GM18499 (cell line): ENCODE measurements at regions not wholly inside any gene's neighbourhood (a gene's known extent, or its start where the extent isn't known, plus 50 kb on each side); places are given as distances from the start of the nearest gene placed in this dataset.
"Not testable (repeated sequence)": the region's sequence is repeated elsewhere in the genome, so short reads cannot be mapped to it uniquely, and the experiment has no call there.

ENCODE experiments used
- ATAC-seq: cut with Tn5 transposase; IDR thresholded peaks from one replicate; pipeline ENCODE4 v1.9.1; 2021; ENCODE audit warnings: moderate number of reproducible peaks; ENCODE audit not compliant: insufficient read depth, unreplicated experiment

DNA sequence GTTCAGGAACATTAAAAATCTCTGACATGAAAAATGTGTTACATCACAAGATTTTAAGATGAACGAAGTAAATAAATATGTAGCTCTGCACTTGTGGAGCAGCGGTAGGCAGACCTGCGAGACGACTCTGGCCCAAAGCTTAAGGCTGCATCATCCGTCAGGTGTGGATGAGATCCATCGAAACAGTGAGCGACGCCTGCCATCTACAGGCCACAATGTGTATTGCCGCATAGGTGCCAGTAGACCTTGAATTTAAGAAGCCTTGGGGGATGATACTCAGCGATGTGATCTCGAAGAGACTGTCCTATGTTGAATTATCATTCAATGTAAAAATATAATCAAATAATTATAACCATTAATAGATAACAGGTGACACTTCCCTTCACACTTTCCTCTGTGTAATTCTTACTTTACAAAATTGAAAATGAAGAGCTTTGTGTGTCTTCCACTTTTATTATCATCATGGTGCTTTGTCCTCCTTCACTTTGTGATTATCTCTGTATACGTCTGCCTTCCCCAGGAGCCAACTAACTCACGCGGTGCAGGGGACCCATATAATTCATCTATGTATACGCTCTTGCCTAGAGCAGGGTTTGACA is 851.0 kb downstream of the RAB28 start:
- ATAC-seq, result peak; percentile 99

DNA sequence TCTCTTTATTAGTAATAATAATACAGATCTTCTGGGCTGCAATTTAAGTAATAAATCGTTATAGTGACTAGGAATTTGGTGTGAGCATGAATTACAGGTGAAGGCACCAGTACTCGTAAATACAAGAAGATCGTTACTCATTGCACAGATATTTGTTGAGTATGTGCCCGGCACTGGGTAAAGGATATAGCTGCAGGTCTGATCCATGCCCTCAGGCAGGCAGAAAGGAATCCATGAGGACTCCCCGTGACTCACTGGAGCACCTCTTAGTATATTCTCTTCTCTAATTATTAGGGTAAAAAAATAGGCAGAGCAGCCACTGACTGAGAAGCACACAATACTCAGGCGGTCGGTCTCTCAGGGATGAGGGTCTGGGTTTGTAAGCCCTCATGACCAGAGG is 868.3 kb downstream of the RAB28 start:
- ATAC-seq, result no peak

DNA sequence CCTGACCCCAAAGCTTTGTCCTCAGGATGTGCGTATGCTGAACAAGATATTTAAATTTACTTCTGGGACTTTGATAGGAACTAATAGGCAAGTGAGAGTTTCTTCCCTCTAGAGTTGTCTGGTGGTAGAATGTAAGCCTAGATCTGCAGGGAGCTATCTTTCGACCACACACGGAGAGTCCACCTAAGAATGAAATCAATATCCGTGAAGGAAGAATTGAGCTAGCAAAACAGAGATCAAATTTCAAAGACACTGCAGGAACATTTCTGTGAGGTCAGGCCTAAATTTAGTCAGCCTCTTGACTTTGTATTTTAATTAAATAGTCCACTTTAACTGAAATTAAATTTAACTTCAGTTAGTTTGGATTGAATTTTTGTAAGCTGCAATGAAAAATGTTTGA is 871.3 kb downstream of the RAB28 start:
- ATAC-seq, result no peak

DNA sequence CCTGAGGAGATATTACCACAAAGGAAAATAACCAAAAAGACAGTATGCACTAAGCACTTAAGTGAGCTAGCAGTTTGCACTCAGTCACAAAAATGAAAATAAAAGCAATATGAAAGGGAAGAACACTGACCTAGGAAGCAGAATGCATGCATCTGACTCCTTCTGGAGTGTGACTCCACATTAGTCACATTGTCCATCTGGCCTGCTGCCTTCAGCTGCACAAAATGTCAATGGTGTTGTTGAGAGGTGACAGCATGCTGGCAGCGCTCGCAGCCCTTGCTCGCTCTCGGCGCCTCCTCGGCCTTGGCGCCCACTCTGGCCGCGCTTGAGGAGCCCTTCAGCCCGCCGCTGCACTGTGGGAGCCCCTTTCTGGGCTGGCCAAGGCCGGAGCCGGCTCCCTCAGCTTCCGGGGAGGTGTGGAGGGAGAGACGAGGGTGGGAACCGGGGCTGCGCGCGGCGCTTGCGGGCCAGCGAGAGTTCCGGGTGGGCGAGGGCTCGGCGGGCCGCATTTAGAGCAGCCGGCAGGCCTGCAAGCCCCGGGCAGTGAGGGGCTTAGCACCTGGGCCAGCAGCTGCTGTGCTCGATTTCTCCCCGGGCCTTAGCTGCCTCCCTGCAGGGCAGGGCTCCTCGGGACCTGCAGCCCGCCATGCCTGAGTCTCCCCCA is 874.8 kb downstream of the RAB28 start:
- ATAC-seq, result not testable (repeated sequence)

DNA sequence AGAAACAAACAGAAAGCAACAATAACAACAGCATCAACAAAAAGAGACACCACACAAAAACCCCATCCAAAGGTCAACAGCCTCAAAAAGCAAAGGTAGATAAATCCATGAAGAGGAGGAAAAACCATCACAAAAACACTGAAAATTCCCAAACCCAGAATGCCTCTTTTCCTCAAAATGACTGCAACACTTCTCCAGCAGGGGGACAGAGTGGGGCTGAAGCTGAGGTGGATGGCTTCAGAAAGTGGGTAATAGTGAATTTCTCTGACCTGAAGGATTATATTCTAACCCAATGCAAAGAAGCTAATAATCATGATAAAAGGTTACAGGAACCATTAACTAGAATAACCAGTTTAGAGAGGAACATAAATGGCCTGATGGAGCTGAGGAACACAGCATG is 888.2 kb downstream of the RAB28 start:
- no peak for ATAC-seq

DNA sequence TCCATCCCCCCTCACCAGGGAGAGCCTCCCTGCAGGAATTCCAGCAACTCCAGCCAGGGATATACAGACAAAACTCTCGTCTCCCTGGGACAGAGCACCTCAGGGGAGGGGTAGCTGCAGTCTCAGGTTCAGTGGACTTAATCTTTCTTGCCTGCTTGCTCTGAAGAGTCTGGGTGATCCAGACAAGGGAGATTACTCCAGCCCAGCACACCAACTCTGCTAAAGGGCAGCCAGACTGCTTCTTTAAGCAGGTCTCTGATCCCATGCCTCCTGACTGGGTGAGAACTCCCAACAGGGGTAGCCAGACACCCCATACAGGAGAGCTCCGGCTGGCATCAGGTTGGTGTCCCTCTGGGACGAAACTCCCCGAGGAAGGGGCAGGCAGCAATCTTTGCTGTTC is 888.7 kb downstream of the RAB28 start:
- no peak for ATAC-seq

DNA sequence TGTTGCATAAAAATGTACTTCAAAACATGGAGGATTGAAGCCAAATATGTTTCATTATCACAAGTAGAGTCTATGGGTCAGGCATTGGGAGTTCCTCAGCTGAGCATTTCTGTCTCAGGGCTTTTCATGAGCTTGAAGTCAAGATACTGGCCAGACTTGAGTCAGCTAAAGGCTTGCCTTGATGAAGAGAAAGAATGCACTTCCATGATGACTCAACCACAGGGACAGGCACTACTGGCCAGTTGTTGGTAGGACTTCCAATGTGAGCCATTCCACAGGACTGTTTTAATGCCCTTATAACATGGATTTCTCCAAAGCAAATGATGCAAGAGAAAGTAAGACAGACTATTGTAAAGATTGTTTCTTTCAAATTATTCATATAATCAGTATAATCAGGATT is 895.6 kb downstream of the RAB28 start:
- no peak for ATAC-seq

DNA sequence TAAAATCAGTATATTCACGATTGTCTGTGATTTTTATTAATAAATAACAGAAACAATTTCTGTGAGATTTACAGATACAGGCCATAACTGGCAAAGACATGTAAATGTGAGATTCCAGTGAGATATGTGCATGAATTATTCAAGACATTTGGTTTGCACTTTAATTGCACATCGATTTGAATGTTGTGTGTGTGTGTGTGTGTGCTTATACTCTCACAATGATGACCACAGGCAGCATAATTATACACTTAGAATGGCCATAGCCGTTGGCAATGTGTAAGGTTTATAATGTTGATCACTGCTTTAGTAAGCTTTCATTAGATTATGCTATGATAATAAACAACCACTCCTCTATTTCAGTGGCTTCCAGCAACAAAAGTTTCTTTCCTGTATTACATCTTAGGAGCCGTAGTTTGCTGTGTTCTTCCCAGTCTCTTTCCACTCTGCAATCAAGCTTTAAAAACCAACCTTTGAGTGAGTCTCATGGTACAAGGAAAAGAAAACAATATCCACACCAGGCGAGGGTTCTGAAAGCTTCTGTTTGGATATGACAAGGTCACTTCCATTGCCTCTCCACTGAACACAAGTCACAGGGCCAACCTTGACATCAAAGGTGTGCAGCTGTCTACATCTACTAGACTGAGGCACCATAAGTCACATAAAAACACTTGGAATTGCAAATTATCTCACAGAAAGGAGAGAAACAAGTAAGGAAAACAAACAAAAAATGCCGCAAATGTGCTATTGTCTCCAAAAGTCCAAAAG is 897.7 kb downstream of the RAB28 start:
- no peak for ATAC-seq

DNA sequence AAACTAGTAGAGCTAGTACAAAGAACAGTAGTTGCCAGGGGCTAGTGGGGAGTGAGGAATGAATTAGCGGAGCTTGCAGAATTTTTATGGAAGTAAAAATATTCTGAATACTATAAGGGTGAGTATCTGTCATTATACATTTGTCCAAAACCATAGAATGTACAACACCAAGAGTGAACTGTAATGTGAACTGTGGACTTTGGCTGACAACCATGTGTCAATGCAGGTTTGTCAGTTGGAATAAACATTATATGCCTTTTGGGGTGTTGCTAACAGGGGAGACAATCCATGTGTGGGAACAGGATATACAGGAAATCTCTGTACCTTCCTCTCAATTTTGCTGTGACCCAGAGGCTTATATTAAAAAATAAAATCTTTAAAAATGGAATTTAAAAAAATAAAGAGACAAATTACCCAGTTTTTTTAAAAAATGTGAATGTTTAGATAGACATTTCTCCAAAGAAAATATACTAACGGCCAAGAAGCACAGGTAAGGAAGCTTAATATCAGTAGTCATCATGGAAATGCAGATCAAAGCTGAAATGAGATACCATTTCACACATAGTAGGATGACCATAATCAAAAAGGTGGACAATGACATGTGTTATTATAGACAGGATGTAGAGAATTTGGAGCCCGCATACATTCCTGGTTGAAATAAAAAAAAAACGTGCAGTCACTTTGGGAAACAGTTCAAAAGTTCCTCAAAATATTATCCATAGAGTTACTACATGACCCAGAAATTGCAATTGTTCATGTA is 899.8 kb downstream of the RAB28 start:
- ATAC-seq, result no peak

DNA sequence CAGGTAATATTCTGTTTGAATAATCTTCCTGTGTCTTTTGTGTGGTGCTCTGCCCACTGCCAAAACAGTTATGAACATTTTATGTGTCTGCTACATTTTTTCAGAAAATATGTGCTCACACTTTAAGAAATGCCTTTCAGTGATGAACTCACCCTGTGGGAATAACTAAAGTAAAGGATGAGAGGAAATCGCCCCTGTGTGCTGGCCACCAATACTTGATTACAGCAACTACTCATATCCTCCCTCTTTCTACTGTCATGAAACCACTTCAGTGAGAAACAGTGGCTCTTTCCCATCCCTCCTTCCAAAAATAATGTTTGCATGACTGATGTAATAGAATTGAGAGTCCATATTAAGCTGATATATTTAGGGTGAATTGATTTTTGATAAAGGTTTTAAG is 900.9 kb downstream of the RAB28 start:
- no peak for ATAC-seq

DNA sequence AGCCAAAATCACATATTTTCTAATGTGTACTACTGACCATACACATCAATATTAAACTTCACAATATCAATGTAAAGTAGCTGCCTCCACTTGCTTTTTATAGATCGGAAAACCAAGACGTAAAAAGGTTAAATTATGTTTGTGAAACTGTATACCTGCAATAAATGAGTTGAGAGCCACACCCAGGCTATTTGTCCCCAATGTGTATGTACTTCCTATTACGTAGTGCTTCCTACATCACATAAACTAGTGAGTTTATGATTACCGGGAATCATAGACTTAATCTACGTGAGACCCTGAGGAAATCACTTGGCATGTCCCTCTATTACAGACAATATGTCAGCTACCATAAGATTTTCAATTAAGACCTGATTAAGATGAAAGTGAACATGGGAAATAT is 903.4 kb downstream of the RAB28 start:
- no peak for ATAC-seq

DNA sequence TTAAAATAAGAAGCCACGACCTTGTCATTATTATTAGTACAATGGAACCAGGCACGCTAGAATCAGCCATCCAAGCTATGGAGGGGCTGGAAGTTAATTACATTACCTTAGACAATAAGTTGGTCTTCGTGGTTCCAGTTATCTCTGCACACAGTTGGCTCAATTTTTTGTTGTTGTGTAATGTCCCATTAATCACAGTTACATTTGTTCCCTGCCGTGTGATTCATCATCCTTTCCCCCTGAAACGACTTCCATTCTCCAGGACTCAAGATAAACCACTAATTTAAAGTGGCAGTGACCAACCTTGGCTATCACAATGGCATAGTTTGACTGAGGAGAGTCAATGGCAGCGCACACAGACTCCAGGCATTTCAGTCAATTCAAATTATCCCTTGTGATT is 905.0 kb downstream of the RAB28 start:
- no peak for ATAC-seq

DNA sequence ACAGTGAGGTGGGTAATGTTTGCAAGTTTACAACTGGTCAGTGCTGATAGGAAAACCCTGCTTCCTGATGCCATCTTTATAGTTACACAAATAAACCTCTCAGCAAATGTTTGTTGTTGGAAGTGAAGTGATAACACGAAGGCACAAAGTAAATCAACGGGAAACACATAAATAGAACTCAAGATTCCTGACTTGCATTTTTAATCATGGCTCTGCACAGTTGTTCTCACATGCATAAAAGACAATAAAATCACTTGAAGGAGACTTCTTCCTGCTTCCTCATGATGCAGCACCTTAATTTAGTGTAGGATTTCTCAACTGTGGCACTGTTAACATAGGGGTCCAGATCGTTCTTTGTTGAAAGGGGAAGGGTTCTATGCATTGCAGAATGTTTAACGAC is 907.7 kb downstream of the RAB28 start:
- no peak for ATAC-seq

DNA sequence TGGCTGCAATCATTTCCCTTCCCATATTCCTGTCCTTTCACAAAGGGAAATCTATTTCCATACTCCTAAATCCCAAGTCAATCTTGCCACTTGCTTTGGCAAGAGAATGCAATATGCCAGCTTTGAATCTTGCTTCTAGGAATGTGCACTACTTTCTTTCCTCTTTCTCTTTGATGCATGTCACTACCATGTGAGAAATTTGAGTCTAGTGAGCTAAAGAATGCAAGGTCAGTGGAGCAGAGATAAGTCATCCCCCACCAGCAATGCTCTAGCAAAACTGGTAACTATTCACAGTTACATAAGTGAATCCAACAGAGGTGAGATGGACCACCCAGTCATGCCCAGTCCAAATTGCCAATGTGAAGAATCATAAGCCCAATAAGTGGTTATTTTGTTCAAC is 910.4 kb downstream of the RAB28 start:
- ATAC-seq, result no peak

DNA sequence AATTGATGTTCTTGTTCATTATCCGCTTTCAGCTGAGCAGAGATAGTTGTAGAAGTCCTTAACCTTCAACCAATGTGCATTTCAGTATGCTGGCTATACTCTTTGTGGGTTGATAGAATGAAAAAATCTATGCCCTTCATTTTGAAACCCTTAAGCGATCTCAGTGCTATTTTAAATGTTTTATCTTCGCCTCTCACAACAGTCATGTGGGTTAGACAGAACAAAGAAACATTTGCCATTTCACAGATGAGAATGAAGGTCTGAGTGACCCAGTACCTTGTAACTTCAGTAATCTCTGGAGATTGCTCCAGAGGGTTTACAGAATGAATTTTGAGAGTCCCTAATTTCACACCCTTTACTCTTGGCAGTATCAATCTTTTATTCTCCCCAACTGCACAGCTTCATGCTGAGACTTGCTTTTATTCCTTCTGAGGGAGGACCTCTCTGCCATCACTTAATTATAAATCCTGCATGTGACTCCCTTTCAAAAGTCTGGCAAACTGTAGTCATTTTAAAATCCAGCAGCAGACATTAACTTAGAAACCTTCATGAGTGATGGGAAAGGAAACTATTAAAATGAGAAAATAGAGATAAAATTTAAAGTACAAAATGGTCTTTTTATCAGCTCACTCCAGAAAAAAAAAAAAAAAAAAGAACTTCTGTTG is 921.5 kb downstream of the RAB28 start:
- no peak for ATAC-seq

DNA sequence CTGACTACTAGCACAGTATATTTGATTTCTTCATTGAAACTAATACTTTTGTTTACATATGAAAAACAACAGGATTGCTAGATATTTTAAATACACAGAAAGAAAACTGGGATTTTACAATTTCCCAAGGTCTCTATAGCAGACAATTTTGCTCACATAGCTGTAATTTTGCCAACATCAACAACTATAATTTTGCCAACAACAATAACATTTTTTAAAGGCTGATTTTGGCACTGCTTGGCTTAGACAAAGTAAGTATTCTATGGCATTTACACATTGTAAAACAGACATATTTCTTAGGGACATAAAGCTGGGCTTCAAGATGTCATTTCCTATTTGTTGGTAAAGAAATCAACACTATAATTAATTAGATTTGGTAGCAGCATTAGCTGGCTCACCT is 922.1 kb downstream of the RAB28 start:
- ATAC-seq, result no peak

DNA sequence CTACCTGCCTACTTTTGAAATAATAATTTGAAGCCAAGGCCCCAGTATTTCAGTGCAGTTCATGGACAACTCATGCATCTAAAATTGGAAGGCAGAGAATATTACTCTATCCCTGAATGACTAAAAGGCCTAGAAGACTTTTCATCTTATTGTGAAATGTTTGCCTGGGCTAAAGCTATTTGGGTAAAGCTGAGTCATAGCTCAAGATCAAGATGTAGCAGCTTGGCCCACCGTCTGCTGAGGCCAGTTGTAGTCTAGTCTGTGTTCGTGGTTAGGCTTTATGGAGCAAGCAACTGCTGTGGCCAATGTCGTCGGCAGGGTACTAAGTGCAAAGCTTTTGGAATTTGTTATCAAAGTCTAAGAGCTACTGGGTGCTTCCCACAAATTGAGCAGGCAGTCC is 929.1 kb downstream of the RAB28 start:
- ATAC-seq, result no peak

DNA sequence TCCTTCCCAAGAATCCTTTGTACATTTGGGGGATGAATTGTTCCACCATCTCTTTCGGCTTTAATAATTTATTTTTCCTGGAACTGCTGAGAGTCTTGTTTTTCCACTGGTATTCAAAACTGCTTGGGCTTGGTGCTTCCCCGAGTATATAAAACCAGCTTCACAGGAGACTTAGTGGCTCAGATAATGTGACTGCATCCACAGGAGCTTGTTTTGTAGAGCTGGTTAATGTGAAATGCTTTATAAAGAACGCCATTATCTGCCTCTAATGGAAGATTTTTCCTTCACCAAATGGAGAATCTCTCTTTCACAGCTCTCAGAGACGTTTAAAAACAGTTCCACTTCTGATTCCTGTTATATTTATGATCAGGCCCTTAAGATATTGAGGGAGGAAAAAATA is 935.5 kb downstream of the RAB28 start:
- no peak for ATAC-seq

DNA sequence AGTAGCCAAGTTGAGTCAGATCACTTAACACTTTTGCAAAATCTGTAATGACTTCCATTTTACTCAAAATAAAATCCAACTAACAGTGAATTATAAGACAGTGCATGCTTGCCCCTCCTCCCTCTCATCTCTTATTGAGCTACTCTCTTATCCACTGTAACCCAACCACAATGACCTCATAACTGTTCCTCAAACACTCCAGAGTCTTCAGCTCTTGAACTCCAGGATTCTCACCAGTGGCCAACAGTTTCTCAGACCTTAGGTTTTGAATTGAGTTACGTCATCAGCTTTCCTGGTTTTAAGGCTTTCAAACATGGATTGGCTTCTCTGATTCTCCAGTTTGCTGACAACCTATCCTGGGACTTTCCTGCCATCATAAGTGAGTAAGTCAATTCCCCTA is 938.3 kb downstream of the RAB28 start:
- ATAC-seq, result no peak

DNA sequence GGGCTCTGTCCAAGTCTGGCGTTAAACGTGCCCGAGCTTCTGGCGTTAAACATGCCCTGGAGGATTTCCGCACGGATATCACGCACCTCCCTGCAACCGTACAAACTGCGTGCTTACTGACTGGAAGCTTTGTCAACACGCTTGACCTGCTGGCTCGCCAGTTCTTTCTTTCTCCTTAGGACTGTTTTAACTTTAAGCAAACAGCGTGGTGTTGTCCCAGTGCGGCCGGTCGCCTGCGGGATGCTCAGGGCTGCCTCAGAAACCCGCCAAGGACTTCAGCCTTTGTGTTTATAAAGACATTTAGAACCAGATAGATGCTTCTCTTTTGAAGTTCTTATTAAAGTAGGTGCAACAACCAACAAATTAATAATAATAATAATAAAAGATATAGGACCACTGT is 946.0 kb downstream of the RAB28 start:
- no peak for ATAC-seq

DNA sequence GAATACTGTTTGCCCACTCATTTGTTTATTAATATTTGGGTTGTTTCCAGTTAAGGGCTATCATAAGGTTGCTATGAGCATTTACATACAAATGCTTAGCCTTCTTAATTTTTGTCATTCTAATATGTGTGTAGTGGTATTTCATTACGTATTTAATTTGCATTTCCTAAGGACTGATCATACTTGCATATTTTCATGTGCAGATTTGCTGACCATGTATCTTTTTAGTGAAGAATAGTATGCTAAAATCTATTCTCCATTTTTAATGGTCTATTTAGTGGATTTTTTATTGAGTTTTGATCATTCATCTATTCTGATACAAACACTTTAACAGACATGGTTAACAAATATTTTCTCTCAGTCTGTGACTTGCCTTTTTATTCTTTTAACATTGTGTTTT is 949.5 kb downstream of the RAB28 start:
- ATAC-seq, result no peak
